Ureter (tissue), 1 donor: ENCODE measurements at regions not wholly inside any gene's neighbourhood (a gene's known extent, or its start where the extent isn't known, plus 50 kb on each side); places are given as distances from the start of the nearest gene placed in this dataset.

Source experiments
- DNase-seq: peaks from one replicate; pipeline ENCODE4 v3.0.0-alpha.2; 2020; ENCODE audit warnings: low spot score
- donor health status: DM: yes; HTN: yes; CAD: no.

DNA sequence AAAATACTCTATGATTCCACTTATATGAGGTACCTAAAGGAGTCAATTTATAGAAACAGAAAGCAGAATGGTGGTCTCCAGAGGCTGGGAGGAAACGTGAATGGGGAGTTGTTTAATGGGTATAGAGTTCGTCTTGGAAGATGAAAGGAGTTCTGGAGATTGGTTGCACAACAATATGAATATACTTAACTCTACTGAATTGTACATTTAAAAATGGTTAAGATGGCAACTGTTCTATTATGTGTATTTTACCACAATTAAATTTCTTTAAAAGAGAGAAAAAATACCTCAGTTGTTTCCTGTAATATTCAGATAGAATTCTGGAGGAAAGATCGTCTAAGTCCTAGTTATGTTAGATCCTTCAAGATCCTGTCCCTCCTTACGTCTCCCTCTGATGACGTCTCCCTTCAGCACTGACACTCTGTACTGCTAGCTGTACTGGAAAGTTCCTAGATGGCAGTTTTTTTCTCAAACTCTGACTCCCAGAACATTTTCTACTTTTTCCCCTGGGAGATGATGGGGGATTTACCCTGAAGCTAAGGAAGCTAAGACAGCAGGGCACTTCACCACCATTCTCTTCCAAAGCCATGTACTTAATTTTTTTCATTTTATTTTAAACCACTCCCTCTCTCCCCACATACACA is 53.2 kb upstream of the CAV2 start:
- DNase-seq = no peak

DNA sequence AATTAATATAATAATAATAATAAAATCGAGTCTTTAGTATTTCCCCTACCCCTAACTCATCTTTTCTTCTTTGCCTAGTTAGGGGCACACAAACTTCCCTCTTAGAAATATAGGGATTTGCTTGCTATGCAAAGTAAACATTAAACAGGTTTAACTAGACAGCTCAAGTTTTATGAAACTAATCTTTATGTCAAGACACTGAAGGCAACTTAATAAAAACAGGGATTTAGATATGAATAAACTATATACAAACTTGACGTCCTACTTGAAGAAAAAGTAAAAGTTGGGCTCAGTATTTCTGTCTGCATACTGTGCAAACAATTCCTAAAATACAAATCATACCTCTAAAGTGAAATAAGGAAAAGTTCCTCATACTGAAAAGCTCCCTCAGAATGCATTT is 52.1 kb upstream of the CAV2 start:
- no peak for DNase-seq

DNA sequence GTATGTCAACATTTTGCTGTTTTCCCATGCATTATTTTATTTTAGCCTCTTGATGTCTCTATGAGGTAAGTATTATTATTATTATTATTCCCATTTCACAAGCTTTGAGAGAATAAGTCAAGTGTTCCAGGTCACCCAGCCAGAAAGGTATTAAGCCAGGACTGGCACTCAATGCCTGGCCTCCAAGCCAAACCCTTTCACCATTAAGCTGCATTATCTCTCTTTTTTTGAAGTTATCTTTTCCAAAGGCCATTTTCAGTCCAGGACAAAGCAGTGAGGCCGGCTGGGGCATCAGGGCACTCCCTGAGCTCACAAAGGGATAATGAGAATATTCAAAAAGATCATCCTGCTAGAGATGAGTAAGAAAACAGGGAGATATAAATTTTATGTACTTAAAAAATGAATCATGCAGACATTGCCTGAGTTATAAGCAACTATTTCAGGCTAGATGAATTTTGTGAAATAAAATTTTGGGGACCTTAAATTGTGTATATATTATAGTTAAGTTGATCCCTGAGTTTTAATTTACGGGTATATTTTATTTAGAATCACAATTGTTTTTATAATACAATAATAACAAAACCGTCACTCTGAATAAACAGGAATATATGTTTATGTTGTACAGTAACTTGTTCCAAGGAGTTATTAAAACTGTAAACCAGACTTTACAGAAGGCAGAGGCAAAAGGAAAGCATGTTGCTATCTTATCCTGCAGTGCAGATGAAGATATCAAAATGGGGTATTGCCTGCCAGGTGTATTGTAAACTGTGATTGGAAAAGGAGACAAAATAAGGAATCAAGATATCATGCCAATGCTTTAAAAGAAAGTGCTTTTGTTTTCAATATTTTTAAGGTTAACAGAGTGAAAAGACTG is 51.3 kb upstream of the CAV2 start:
- DNase-seq = no peak

DNA sequence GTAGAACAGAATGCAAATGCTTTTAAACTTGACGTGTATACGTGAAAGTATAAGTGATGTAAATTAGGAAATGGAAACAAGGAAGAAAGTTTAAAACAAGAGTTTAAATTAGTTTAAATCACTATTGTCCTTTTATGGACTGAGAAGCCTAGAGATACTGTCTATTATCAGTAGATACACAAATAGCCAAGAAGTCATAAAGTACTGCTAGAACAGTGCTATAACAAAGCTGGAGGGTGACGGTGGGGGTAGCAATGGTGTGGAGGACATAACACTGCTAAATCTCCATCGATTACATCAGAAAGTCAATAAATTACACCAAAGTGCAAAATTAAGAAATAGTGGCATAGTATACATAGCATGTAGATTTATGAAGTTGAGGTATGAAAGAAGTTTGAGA is 50.1 kb upstream of the CAV2 start:
- no peak for DNase-seq
